ENCODE measurements at regions not wholly inside any gene's neighbourhood (a gene's known extent, or its start where the extent isn't known, plus 50 kb on each side); places are given as distances from the start of the nearest gene placed in this dataset.
A peak's percentile ranks its signal among the peaks of the same experiment; 100 is the strongest.

DNA sequence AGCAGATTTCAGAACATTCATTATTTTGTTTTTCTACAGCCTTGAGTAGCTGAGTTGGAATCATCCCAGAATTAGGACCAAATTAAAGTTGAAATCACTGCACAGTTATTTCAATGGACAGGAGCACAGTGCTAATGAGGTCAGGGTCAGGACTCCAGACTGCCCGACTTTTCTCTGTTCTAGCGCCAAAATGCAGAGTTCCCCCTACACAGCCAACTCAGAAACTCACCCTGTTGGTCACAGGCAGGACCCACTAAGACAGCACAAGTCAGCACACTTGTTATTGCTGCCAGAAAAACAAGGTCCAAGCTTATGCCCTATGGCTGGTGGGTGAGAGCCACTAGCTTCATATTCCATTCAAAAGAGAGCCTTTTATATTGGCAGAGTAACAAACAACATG lies 198.1 kb upstream of the KRR1 start:
- intact Hi-C loops (cut with DNase I) = no loop called here
- Histone ChIP-seq H3K27ac (no peak overlapping the region), H3K4me1 (peaks cover 35% of the 10 kb centered on the region)

DNA sequence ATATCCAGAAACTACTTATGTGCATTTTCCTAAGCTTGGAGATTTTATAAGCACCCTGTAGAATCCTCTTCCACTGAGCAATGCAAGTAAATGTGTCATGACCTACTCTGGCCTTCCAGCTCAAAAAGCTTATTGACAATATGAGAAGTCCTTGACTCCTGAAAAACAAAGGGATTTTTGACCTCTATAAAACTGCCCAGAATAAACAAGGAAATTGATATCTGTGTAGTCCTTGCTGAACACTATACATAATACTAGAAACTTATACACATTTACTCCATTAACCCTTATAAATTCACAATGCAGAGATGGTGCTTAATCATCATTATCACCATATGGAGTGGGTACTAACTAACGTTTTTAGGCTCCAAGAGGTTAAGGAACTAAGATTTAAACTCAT lies 197.4 kb upstream of the KRR1 start:
- Histone ChIP-seq H3K36me3 (no peaks in the 10 kb centered on the region), H3K27me3 (no peaks in the 10 kb centered on the region), H3K27ac (no peak overlapping the region), H3K9me3 (no peaks in the 10 kb centered on the region), H3K4me1 (peaks cover 35% of the 10 kb centered on the region), H3K4me3 (no peak overlapping the region)
- DNase-seq (ENCODE audit: extremely low spot score in 2 of 2) = no peak
- intact Hi-C loops (cut with DNase I) = no loop called here
- TF ChIP-seq, protein P1, sequence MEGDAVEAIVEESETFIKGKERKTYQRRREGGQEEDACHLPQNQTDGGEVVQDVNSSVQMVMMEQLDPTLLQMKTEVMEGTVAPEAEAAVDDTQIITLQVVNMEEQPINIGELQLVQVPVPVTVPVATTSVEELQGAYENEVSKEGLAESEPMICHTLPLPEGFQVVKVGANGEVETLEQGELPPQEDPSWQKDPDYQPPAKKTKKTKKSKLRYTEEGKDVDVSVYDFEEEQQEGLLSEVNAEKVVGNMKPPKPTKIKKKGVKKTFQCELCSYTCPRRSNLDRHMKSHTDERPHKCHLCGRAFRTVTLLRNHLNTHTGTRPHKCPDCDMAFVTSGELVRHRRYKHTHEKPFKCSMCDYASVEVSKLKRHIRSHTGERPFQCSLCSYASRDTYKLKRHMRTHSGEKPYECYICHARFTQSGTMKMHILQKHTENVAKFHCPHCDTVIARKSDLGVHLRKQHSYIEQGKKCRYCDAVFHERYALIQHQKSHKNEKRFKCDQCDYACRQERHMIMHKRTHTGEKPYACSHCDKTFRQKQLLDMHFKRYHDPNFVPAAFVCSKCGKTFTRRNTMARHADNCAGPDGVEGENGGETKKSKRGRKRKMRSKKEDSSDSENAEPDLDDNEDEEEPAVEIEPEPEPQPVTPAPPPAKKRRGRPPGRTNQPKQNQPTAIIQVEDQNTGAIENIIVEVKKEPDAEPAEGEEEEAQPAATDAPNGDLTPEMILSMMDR (IDR thresholded peaks at IDR 0.05) = no peak
- TF ChIP-seq POLR2AphosphoS5 (IDR thresholded peaks at IDR 0.05; ENCODE audit: insufficient read depth in 1 of 2, low read depth in 1 of 2) (no peak), POLR2A (IDR thresholded peaks at IDR 0.05) (no peak)

More for the DNA sequence above, 198.1 kb upstream of the KRR1 start:
- H3K4me3 ChIP-seq = no peak overlapping the region
- DNase-seq (ENCODE audit: extremely low spot score in 2 of 2) = no peak
- H3K36me3 ChIP-seq = no peaks in the 10 kb centered on the region
- no peaks in the 10 kb centered on the region for H3K27me3 ChIP-seq
- TF ChIP-seq POLR2AphosphoS5 (IDR thresholded peaks at IDR 0.05; ENCODE audit: insufficient read depth in 1 of 2, low read depth in 1 of 2) = no peak
- TF ChIP-seq POLR2A (IDR thresholded peaks at IDR 0.05) = no peak
- TF ChIP-seq, protein P1 (IDR thresholded peaks at IDR 0.05) = no peak
- H3K9me3 ChIP-seq = no peaks in the 10 kb centered on the region

DNA sequence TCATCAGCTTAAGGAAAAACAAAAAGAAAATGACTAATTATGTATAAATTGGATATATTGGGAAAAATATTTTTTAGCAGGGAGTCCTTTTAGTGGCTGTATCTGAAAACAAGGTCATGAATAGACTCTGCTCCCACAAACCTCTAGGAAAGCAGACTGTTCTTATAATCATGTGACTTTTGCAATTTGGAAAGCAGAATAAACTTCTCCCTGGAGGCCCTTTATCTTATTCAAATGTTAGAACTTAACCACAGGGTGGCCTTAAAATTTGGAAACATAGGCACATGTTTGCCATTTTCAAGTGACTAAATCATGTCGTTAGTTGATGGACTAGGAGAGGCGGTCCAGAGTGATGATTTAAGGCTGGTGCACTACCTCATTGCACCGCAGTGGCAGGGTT lies 196.6 kb upstream of the KRR1 start:
- H3K4me1 ChIP-seq = peaks cover 35% of the 10 kb centered on the region
- intact Hi-C loops (cut with DNase I) = no loop called here
- no peak for DNase-seq (ENCODE audit: extremely low spot score in 2 of 2)
- H3K9me3 ChIP-seq = no peaks in the 10 kb centered on the region
- no peaks in the 10 kb centered on the region for H3K27me3 ChIP-seq
- H3K36me3 ChIP-seq = no peaks in the 10 kb centered on the region
- H3K27ac ChIP-seq = no peak overlapping the region
- TF ChIP-seq POLR2A (IDR thresholded peaks at IDR 0.05) = no peak
- TF ChIP-seq POLR2AphosphoS5 (IDR thresholded peaks at IDR 0.05; ENCODE audit: insufficient read depth in 1 of 2, low read depth in 1 of 2) = no peak
- TF ChIP-seq, protein P1 (IDR thresholded peaks at IDR 0.05) = no peak
- no peak overlapping the region for H3K4me3 ChIP-seq

DNA sequence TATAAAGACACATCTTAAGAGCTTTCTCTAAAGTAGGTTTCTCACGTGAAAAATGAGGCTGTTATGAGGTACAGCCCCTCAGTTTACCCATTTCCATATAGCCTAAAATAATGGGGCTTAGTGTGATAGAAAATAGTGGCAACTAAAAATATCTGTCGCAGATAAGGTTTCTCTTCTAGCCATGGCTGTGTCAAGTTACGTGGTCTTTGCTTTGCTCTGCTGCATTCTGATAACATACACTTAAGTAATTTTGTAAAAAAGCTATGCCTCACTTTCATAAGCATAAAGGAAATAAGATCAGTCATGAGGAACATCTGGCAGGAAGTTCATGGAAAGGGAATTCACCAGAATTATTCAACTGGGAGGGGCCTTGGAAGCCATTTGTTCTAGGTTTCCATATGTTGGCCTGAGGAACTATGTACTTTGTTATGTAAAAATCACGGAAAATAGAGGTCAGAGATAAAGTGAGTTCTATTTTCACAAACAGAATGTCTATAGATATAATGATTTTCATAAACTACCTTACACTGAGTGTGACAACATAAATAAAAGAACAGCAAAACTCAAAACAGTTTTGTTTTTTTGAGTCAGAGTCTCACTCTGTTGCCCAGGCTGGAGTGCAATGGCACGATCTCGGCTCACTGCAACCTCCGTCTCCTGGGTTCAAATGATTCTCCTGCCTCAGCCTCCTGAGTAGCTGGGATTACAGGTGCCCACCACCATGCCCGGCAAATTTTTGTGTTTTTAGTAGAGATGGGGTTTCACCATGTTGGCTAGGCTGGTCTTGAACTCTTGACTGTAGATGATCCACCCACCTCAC lies 195.6 kb upstream of the KRR1 start:
- no peak for DNase-seq (ENCODE audit: extremely low spot score in 2 of 2)
- H3K4me3 ChIP-seq = no peak overlapping the region
- H3K27me3 ChIP-seq = no peaks in the 10 kb centered on the region
- H3K36me3 ChIP-seq = no peaks in the 10 kb centered on the region
- TF ChIP-seq, protein P1 (IDR thresholded peaks at IDR 0.05) = no peak
- H3K9me3 ChIP-seq = no peaks in the 10 kb centered on the region
- intact Hi-C loops (cut with DNase I) = no loop called here
- peaks cover 35% of the 10 kb centered on the region for H3K4me1 ChIP-seq
- peak overlapping the region; percentile 30 for H3K27ac ChIP-seq

All from vagina (tissue), 2 donors.